ENCODE measurements at regions not wholly inside any gene's neighbourhood (a gene's known extent, or its start where the extent isn't known, plus 50 kb on each side); places are given as distances from the start of the nearest gene placed in this dataset.

GRCh38 chr4:141571793-141572192 lies 64.6 kb upstream of the IL15 start:
- Histone ChIP-seq H3K27ac (ENCODE audit: low read length) (no peak overlapping the region), H3K4me1 (ENCODE audit: low read length) (no peaks in the 10 kb centered on the region), H2AFZ (ENCODE audit: low read length) (no peak overlapping the region), H3K9me2 (replicated peaks; ENCODE audit: insufficient read depth, low read length) (no peaks in the 10 kb centered on the region; the same call in 1 of the 2 replicates), H3K4me3 (ENCODE audit: low read length) (no peak overlapping the region), H3K79me2 (ENCODE audit: low read length) (no peaks in the 10 kb centered on the region), H3K4me2 (ENCODE audit: low read depth, low read length, poor library complexity, severe bottlenecking) (no peak overlapping the region), H3K27me3 (ENCODE audit: low read length) (no peaks in the 10 kb centered on the region), H3K36me3 (ENCODE audit: insufficient read depth, low read length) (no peaks in the 10 kb centered on the region), H3K9me3 (ENCODE audit: low read length) (peaks cover 13% of the 10 kb centered on the region; the same call in 1 of the 2 replicates), H4K20me1 (ENCODE audit: insufficient read depth, low read depth, low read length) (no peaks in the 10 kb centered on the region), H3K9ac (ENCODE audit: low read length) (no peak overlapping the region)
- no peak for DNase-seq

- H3K4me3 ChIP-seq (ENCODE audit: low read length): no peak overlapping the region
- no peak overlapping the region for H2AFZ ChIP-seq (ENCODE audit: low read length)
- H3K9me2 ChIP-seq (replicated peaks; ENCODE audit: insufficient read depth, low read length): no peaks in the 10 kb centered on the region; the same call in 1 of the 2 replicates
- peaks cover 13% of the 10 kb centered on the region; the same call in 1 of the 2 replicates for H3K9me3 ChIP-seq (ENCODE audit: low read length)
- H3K36me3 ChIP-seq (ENCODE audit: insufficient read depth, low read length): no peaks in the 10 kb centered on the region
- H4K20me1 ChIP-seq (ENCODE audit: insufficient read depth, low read depth, low read length): no peaks in the 10 kb centered on the region
- H3K9ac ChIP-seq (ENCODE audit: low read length): no peak overlapping the region
- no peak for DNase-seq
- H3K79me2 ChIP-seq (ENCODE audit: low read length): no peaks in the 10 kb centered on the region
- H3K4me2 ChIP-seq (ENCODE audit: low read depth, low read length, poor library complexity, severe bottlenecking): no peak overlapping the region
- H3K27ac ChIP-seq (ENCODE audit: low read length): no peak overlapping the region
- H3K4me1 ChIP-seq (ENCODE audit: low read length): no peaks in the 10 kb centered on the region
- H3K27me3 ChIP-seq (ENCODE audit: low read length): no peaks in the 10 kb centered on the region
These were observed 62.7 kb upstream of the IL15 start for GRCh38 chr4:141573678-141574077.

GRCh38 chr4:141575884-141576283 lies 60.5 kb upstream of the IL15 start:
- Histone ChIP-seq H3K9me2 (replicated peaks; ENCODE audit: insufficient read depth, low read length) (no peaks in the 10 kb centered on the region), H3K4me1 (ENCODE audit: low read length) (no peaks in the 10 kb centered on the region), H3K27me3 (ENCODE audit: low read length) (no peaks in the 10 kb centered on the region), H3K4me3 (ENCODE audit: low read length) (no peak overlapping the region), H3K9ac (ENCODE audit: low read length) (no peak overlapping the region), H3K9me3 (ENCODE audit: low read length) (peaks cover 10% of the 10 kb centered on the region; the same call in 1 of the 2 replicates), H3K79me2 (ENCODE audit: low read length) (no peaks in the 10 kb centered on the region), H2AFZ (ENCODE audit: low read length) (no peak overlapping the region), H3K27ac (ENCODE audit: low read length) (no peak overlapping the region), H4K20me1 (ENCODE audit: insufficient read depth, low read depth, low read length) (no peaks in the 10 kb centered on the region), H3K4me2 (ENCODE audit: low read depth, low read length, poor library complexity, severe bottlenecking) (no peak overlapping the region), H3K36me3 (ENCODE audit: insufficient read depth, low read length) (no peaks in the 10 kb centered on the region)
- no peak for DNase-seq

- Histone ChIP-seq H3K4me2 (ENCODE audit: low read depth, low read length, poor library complexity, severe bottlenecking) (no peak overlapping the region), H2AFZ (ENCODE audit: low read length) (no peak overlapping the region), H3K79me2 (ENCODE audit: low read length) (no peaks in the 10 kb centered on the region), H3K4me1 (ENCODE audit: low read length) (no peaks in the 10 kb centered on the region), H3K4me3 (ENCODE audit: low read length) (no peak overlapping the region), H3K9me2 (replicated peaks; ENCODE audit: insufficient read depth, low read length) (no peaks in the 10 kb centered on the region; the same call in 1 of the 2 replicates), H3K27ac (ENCODE audit: low read length) (no peak overlapping the region), H4K20me1 (ENCODE audit: insufficient read depth, low read depth, low read length) (no peaks in the 10 kb centered on the region), H3K9ac (ENCODE audit: low read length) (no peak overlapping the region), H3K27me3 (ENCODE audit: low read length) (no peaks in the 10 kb centered on the region), H3K36me3 (ENCODE audit: insufficient read depth, low read length) (no peaks in the 10 kb centered on the region), H3K9me3 (ENCODE audit: low read length) (peaks cover 10% of the 10 kb centered on the region; the same call in 1 of the 2 replicates)
- no peak for DNase-seq
These were observed 59.7 kb upstream of the IL15 start for GRCh38 chr4:141576585-141577110.

- peaks cover 1% of the 10 kb centered on the region; the same call in 1 of the 2 replicates for H3K9me3 ChIP-seq (ENCODE audit: low read length)
- H3K4me2 ChIP-seq (ENCODE audit: low read depth, low read length, poor library complexity, severe bottlenecking): no peak overlapping the region
- no peaks in the 10 kb centered on the region; the same call in 1 of the 2 replicates for H3K9me2 ChIP-seq (replicated peaks; ENCODE audit: insufficient read depth, low read length)
- no peak for DNase-seq
- no peak overlapping the region for H3K4me3 ChIP-seq (ENCODE audit: low read length)
- no peaks in the 10 kb centered on the region for H3K79me2 ChIP-seq (ENCODE audit: low read length)
- no peak overlapping the region for H2AFZ ChIP-seq (ENCODE audit: low read length)
- no peaks in the 10 kb centered on the region for H3K4me1 ChIP-seq (ENCODE audit: low read length)
- H4K20me1 ChIP-seq (ENCODE audit: insufficient read depth, low read depth, low read length): no peaks in the 10 kb centered on the region
- H3K27ac ChIP-seq (ENCODE audit: low read length): no peak overlapping the region
- no peak overlapping the region for H3K9ac ChIP-seq (ENCODE audit: low read length)
- no peaks in the 10 kb centered on the region for H3K27me3 ChIP-seq (ENCODE audit: low read length)
- no peaks in the 10 kb centered on the region for H3K36me3 ChIP-seq (ENCODE audit: insufficient read depth, low read length)
These were observed 57.9 kb upstream of the IL15 start for GRCh38 chr4:141578451-141578850.

GRCh38 chr4:141580523-141580922 lies 55.9 kb upstream of the IL15 start:
- H3K9me2 ChIP-seq (replicated peaks; ENCODE audit: insufficient read depth, low read length): no peaks in the 10 kb centered on the region; the same call in 1 of the 2 replicates
- no peak for DNase-seq
- no peak overlapping the region for H2AFZ ChIP-seq (ENCODE audit: low read length)
- H3K27ac ChIP-seq (ENCODE audit: low read length): no peak overlapping the region
- no peak overlapping the region for H3K9ac ChIP-seq (ENCODE audit: low read length)
- H3K79me2 ChIP-seq (ENCODE audit: low read length): no peaks in the 10 kb centered on the region
- H3K4me1 ChIP-seq (ENCODE audit: low read length): no peaks in the 10 kb centered on the region
- no peaks in the 10 kb centered on the region for H4K20me1 ChIP-seq (ENCODE audit: insufficient read depth, low read depth, low read length)
- H3K27me3 ChIP-seq (ENCODE audit: low read length): no peaks in the 10 kb centered on the region
- H3K4me2 ChIP-seq (ENCODE audit: low read depth, low read length, poor library complexity, severe bottlenecking): no peak overlapping the region
- H3K4me3 ChIP-seq (ENCODE audit: low read length): no peak overlapping the region
- H3K36me3 ChIP-seq (ENCODE audit: insufficient read depth, low read length): no peaks in the 10 kb centered on the region
- H3K9me3 ChIP-seq (ENCODE audit: low read length): no peaks in the 10 kb centered on the region; the same call in 1 of the 2 replicates
